ENCODE measurements at regions not wholly inside any gene's neighbourhood (a gene's known extent, or its start where the extent isn't known, plus 50 kb on each side); places are given as distances from the start of the nearest gene placed in this dataset.

DNA sequence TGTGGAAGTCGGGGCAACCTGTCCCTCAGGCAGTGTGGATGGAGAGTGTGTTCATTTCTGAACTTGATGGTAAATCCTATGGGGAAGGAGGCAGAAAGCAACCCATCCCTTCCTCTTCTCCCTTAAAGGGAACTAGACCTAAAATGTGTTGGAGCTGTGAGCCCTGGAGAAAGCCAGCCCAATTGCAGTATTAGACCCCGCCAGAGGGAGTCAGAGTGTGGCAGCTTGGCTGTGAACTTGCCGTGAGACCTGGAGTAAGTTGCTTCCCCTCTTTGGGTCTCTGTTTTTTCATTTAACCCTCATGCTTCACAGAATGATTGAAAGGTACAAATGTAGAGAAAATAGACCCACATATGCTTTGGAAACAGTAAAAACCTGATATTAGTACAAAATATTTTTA, 108.7 kb upstream of the PAK3 start:
- Histone ChIP-seq H3K27me3 (ENCODE audit: control insufficient read depth in 2 of 2, insufficient read depth in 2 of 2, low read length in 2 of 2) (no peaks in the 10 kb centered on the region), H3K36me3 (ENCODE audit: control insufficient read depth in 2 of 2, extremely low read depth in 1 of 2, insufficient read depth in 2 of 2, low read length in 2 of 2) (no peaks in the 10 kb centered on the region), H3K9ac (replicated peaks; ENCODE audit: extremely low read depth, insufficient read depth, low read length) (no peak overlapping the region), H2AFZ (ENCODE audit: low read depth, low read length) (no peak overlapping the region), H4K20me1 (replicated peaks; ENCODE audit: control insufficient read depth, extremely low read depth, insufficient read depth, low read length) (no peaks in the 10 kb centered on the region), H3K9me3 (replicated peaks; ENCODE audit: control insufficient read depth, insufficient read depth, low read length) (no peaks in the 10 kb centered on the region), H3K4me2 (ENCODE audit: insufficient read depth, low read length) (no peak overlapping the region), H3K4me1 (ENCODE audit: control insufficient read depth, extremely low read depth, insufficient read depth, low read length) (no peaks in the 10 kb centered on the region), H3K4me3 (replicated peaks in 1 of 3; ENCODE audit: insufficient read depth in 1 of 3, low read depth in 1 of 3, low read length in 3 of 3) (no peak overlapping the region), H3K9me1 (replicated peaks; ENCODE audit: control insufficient read depth, extremely low read depth, insufficient read depth, low read length) (no peaks in the 10 kb centered on the region), H3K79me2 (ENCODE audit: control insufficient read depth, insufficient read depth, low read length) (no peaks in the 10 kb centered on the region), H3K27ac (ENCODE audit: insufficient read depth, low read depth, low read length) (no peak overlapping the region)
- CTCF ChIA-PET = no interaction called here
- intact Hi-C loops (cut with micrococcal nuclease) (no loop called here), dilution Hi-C loops (cut with MboI; ENCODE audit: extremely low pct_ligation_motif_present, low sequenced_read_pairs) (no loop called here)
- DNase-seq (ENCODE audit: low read depth, low spot score) = no peak
- TF ChIP-seq, protein P1, sequence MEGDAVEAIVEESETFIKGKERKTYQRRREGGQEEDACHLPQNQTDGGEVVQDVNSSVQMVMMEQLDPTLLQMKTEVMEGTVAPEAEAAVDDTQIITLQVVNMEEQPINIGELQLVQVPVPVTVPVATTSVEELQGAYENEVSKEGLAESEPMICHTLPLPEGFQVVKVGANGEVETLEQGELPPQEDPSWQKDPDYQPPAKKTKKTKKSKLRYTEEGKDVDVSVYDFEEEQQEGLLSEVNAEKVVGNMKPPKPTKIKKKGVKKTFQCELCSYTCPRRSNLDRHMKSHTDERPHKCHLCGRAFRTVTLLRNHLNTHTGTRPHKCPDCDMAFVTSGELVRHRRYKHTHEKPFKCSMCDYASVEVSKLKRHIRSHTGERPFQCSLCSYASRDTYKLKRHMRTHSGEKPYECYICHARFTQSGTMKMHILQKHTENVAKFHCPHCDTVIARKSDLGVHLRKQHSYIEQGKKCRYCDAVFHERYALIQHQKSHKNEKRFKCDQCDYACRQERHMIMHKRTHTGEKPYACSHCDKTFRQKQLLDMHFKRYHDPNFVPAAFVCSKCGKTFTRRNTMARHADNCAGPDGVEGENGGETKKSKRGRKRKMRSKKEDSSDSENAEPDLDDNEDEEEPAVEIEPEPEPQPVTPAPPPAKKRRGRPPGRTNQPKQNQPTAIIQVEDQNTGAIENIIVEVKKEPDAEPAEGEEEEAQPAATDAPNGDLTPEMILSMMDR (IDR thresholded peaks at IDR 0.05; ENCODE audit: extremely low read depth in 1 of 2, insufficient read depth in 1 of 2, low read depth in 1 of 2, low read length in 2 of 2) = no peak
- TF ChIP-seq POLR2A (IDR thresholded peaks at IDR 0.05; ENCODE audit: low read depth, low read length) = no peak
- TF ChIP-seq, protein P2, sequence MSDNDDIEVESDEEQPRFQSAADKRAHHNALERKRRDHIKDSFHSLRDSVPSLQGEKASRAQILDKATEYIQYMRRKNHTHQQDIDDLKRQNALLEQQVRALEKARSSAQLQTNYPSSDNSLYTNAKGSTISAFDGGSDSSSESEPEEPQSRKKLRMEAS (IDR thresholded peaks at IDR 0.05; ENCODE audit: insufficient read depth, insufficient read length) = no peak
- no peak for TF ChIP-seq POLR2AphosphoS5 (IDR thresholded peaks at IDR 0.05; ENCODE audit: insufficient read depth, low read depth, low read length)
- TF ChIP-seq EZH2 (IDR thresholded peaks at IDR 0.05; ENCODE audit: borderline replicate concordance, low read depth, low read length, severe bottlenecking) = no peak
- TF ChIP-seq MYC (IDR thresholded peaks at IDR 0.05; ENCODE audit: low read depth, low read length) = no peak
- TF ChIP-seq JUN (IDR thresholded peaks at IDR 0.05; ENCODE audit: borderline replicate concordance, insufficient read depth, insufficient read length, low read depth) = no peak
- TF ChIP-seq GATA2 (IDR thresholded peaks at IDR 0.05; ENCODE audit: insufficient read depth, insufficient read length, low read depth, low read length) = no peak
- TF ChIP-seq FOS (IDR thresholded peaks at IDR 0.05; ENCODE audit: borderline replicate concordance, insufficient read depth, low read length) = no peak
- no peak for FAIRE-seq
- no TSS peak for BruUV-seq (replicated peaks)
- POLR2A ChIA-PET = no interaction called here

Data from endothelial cell of umbilical vein (primary cell).